HG02588 (cell line): ENCODE measurements at regions not wholly inside any gene's neighbourhood (a gene's known extent, or its start where the extent isn't known, plus 50 kb on each side); places are given as distances from the start of the nearest gene placed in this dataset.

Experiments
- ATAC-seq: cut with Tn5 transposase; IDR thresholded peaks from one replicate; pipeline ENCODE4 v1.9.1; 2021; ENCODE audit warnings: mild to moderate bottlenecking, moderate library complexity; ENCODE audit not compliant: unreplicated experiment

DNA sequence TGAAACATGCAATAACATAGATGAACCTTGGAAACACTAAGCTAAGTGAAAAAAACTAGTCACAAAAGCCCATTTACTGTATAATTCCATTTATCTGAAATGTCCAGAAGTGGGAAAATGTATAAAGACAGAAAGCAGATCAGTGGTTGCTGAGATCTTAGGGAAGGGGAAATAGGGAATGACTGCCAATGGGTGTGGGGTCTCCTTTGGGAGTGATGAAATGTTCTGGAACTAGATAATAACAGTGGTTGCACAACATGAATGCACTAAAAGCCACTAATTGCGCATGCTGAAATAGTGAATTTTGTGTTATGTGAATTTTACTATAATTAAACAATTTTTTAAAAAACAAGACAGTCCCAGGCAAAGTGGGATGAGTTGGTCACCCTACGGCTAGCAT lies 472.8 kb downstream of the CCDC171 start:
- no peak for ATAC-seq

DNA sequence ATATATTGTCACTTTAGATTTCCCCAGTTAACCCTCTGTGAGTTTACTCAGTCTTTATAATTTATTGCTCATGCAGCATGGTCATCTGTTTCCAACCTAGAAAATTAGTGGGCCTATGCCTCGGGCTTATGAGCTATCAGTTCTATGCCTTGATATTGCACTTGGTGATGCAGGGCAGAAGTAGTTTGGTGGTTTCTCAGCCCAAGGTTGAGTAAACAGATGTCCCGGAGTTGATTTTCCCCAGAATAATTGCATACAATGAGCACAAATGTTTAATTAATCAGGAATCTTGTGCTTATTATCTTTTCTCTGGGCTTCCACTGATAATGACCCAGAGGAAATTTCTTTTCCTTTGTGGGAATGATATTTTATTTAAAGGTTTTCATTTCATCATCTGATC lies 474.0 kb downstream of the CCDC171 start:
- ATAC-seq = no peak

DNA sequence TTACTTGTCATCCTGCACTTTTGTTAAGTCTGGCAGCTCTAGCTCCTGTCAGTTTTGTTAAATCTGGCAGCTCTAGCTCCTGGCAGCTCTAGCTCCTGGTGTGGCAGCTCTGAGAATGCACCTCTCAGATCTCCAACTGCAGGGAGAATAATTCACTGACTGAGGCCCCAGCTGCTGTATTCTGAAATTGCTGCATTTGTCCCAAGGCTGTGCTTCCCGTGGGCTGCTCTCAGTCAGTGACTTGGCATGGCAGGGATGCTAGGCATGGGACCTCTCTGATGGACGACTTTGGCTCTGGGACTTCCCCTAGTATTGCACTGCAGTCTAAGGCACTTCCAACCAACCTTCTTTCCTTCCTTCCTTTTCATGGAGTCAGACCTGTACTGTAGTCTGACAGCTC lies 475.7 kb downstream of the CCDC171 start:
- ATAC-seq = no peak

GRCh38 chr9:16029046-16029615 lies 476.3 kb downstream of the CCDC171 start:
- no peak for ATAC-seq

DNA sequence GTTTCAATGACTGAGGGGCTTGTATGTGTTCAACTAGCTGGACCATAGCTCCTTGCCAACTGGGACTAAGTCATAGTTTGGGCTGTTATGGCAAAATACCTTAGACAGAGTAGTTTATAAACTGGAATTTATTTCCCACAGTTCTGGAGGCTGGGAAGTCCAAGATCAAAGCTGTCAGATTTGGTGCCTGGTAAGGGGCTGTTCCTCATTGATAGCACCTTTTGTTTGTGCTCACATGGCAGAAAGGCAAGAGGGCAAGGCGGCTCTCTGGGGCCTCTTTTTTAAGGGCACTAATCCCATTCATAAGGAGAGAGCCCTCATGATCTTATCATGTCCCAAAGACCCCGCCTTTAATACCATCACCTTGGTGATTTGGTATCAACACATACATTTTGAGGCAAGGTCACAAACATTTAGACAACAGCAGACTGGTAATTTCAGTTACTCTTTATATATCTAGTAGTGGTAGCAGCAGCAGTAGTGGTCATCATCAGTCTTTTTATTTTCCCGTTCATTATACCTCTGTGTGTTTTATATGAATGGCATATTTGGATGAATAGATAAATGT lies 477.0 kb downstream of the CCDC171 start:
- ATAC-seq = no peak

DNA sequence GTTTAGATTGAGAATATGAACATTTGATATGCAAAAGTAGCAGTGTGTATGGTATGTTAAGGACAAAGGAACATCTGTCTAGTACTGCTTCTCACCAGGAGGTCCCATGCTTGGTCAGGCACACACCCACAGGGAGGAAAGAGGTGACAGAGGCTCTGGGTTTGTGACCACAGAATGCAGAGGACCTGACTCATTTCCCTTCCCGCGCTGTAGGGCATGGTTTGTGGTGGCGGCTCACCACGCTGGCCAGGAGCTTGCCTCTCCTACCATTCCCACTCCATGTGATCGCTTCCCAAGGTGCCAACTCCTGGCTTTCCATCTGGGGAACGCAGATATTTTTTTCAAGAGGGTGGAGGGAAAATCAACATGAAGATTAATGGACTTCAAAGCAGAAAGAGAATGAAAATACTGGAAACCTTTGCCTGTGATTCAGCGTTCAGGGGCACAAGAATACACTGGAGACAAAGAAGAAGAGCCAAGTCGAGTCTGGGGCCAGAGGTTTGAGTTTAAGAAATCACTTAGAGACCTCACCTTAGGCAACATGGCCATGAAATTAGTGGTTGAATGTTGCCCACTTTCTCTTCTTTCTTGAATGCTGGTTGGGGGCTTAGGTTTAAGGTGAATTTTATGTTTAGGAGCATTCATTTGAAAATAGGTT lies 477.8 kb downstream of the CCDC171 start:
- ATAC-seq = peak; percentile 87

DNA sequence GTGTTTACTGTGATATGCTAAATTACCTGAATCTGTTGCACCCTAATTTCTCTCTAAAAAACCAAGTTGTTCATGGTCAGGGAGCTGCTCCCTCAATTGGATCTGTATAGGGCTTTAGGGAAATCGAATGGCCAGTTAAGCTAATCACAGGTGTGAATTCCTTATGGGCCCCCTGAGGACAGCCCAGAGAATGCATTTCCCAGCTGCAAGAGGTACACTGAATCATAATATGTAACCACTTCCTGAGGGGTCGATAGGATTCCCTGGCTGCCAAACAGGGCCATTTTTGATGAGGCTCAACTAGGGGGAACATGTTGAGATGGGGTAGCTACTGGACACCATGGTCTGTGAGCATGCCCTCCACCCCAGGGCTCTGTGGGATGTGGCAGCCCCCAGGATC lies 478.6 kb downstream of the CCDC171 start:
- no peak for ATAC-seq

GRCh38 chr9:16031971-16032370 lies 479.1 kb downstream of the CCDC171 start:
- ATAC-seq = no peak

DNA sequence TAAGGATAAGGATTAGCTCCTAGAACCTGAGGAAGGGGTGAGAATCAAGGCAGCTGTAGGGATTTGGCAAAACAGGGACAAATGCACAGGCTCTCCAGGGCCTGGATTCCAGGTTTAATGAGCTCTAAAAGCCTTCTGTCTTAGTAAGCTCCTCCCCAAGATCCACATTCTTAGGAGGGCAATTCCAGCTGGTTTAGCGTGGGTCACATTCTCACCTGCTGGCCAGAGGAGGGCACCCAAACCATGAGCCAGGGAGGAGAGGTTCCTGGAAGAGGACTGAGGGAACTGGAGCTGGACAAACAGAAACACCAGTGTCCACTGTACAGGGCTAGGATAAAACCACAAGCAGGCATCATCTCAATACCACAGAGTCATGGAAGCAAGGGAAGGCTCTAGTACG lies 480.0 kb downstream of the CCDC171 start:
- no peak for ATAC-seq

- no peak for ATAC-seq
Observed at GRCh38 chr9:16033253-16033652, 480.4 kb downstream of the CCDC171 start.

GRCh38 chr9:16033921-16034691 lies 481.3 kb downstream of the CCDC171 start:
- no peak for ATAC-seq

DNA sequence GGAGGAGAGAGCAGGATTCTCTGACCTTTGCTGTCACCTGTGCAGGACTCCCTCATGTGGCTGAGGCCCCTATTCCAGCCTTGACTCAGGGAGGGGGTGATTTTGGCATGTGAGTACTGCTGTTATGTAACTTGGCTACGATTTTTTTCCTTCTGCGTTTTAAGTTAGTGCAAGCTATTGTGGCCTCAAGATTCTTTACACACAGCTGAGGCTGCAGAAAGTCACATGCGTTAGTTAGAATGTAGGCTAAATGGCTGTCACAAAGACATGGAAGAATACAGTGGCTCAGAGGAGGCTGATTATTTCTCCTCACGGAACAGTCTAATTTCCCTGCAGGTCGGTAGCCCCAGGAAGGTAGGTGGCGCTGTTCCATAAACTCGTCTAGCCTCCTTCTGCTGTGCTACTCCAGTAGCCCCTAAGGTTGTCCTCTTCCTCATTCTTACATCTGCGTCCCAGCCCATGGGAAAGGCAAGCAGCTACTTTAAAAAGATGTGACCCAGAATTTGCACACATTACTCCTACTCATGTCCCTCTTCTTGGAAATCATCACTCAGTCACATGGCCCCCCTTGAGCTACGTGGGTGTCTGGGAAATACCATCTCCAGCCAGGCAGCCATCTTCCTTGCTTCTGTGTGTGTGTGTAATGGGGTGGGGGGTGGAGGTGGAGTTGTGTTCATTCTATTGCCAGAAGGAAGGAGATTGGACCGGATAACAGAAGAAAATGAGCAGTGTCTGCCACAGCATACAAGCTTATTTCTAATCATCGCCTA lies 486.6 kb downstream of the CCDC171 start:
- peak; percentile 69 for ATAC-seq

DNA sequence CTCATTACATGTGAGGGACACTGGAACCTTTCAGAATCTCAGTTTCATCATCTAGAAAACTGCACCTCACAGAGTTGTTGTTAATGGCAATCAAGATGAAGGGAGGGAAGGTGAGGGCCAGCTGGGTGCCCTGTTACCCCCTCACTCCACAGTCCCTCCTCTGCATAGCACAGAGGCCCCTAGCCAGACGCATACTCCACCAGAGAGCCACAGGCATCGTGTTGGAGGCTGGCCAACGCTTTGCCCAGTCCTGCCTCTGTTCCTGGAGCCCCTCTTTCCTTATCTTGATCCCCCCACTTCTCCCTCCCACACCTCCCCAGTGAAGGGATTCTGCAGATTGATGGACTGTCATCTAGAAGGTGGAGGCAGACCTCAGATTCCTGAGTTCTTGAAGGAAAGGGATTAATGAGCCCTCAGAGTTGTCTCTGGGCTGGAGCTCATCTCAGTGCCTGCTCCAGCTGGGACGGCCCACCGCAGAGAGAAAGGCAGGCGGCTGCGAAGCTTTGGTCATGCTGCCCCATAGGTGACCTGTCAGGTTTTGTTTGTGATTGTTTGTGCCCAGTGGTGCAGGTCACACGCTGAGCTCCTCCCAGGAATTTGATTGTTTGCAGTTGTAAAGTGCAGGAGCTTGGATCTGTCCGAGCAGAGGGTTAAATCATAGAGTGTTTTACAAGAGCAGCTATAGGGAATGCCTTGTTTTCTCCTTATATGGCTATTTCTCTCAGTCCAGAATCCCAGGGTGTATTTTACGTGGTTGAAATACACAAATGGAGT lies 487.3 kb downstream of the CCDC171 start:
- no peak for ATAC-seq

DNA sequence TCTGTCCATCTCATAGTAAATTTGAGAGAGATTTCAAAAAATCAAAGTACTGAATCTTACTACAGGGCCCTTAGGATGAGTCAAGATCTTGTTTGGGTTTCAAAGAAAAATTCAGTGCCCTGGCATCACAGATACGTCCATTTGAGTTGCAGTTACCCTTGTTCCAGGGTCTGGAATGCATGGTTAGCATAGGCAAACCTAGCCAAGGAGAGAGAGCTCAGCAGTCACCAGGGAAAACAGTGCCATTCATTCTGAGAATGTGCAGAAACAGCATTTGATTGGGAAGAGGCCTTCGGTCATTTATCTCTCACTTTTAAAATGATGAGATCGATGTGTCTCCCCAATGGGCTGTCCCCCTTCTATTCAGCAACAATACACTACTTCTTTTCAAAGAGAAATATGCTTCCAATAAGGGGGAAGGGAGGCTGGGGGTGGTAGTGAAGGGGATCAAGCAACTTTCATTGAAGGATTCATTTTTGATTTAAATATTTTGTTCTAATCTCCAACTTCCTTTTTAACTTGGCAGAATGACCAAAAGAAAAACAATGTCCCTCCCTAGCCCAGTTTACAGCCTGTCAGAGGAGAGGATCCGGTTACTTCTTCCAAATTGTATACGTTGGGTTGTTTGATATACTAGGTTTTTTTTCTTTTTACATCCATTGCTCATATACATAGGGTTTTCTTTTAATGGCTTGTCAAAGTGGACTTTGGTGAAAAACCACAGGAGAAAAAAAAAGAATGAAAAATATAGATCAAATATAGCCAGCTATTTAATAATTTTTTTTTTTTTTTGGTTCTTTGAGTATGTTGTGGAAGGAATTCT lies 491.1 kb downstream of the CCDC171 start:
- ATAC-seq = no peak

DNA sequence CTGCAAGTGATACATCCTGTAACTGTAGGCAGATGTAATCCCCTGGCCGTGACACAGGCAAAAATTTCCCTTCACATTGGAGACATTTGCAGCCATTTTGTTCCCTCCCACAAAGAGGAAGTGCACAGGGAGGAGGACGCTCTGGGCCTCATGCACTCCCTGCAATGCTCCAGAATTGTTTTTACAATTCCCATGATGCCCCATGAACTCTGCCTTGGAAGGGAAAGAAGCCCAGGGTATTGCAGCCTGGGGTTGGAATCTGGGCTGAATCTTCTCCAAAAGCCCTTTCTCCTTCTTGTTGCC lies 491.7 kb downstream of the CCDC171 start:
- no peak for ATAC-seq

- no peak for ATAC-seq
Observed at GRCh38 chr9:16045651-16046280, 492.9 kb downstream of the CCDC171 start.

DNA sequence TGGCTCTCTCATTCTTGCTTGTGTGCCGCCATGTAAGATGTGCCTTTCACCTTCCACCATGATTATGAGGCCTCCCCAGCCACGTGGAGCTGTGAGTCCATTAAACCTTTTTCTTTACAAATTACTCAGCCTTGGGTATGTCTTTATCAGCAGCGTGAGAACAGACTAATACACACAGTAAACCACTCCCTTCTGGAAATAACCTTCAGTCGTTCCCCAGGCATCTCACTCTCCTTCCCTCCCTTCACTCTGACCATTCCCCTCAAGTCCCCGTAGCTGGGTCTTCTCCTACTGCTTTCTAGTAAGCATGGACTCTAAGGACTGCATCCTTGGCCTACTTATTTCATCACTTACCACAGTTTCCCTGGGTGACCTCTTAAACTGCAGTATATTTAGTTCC lies 493.9 kb downstream of the CCDC171 start:
- no peak for ATAC-seq

DNA sequence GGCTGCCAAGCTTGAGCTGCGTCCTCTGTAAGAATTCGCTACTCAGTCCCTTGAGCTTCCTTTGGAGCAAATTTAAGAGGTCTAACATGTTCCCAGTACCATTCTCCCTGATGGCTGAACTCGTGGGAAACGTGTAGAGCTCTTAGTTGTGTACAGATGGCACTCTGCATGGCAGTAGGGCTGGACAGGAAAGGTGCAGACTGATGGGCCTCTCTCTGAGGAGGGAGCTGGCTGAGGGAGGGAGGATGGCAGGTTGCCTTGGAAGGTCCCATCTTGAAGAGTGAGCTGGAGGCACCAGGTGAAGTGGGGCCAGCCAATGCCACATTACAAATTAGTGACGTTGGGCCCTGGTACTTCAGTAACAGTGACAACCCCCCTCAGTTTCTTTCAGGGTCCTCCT lies 495.3 kb downstream of the CCDC171 start:
- no peak for ATAC-seq

GRCh38 chr9:16052146-16052545 lies 499.3 kb downstream of the CCDC171 start:
- no peak for ATAC-seq
